ENCODE measurements at regions not wholly inside any gene's neighbourhood (a gene's known extent, or its start where the extent isn't known, plus 50 kb on each side); places are given as distances from the start of the nearest gene placed in this dataset.
A peak's percentile ranks its signal among the peaks of the same experiment; 100 is the strongest.

DNA sequence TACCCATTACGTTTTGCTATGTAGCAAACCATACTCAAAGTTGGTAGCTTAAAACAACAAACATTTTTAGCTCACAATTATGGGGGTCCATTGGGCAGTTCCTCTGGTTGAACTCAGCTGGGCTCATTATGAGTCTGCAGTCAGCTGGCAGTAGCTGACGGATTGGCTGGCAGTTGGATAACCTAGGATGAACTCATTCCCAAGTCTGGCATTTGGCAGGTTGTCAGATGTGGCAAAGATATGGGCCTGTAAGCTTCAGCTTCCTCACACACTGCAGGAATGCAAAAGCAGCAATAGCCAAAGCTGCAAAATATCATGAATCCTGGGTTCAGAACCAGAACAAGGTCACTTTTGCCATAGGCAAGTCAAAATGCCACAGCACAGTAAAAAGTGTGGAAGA is 412.2 kb upstream of the SORCS1 start:
- ATAC-seq (ENCODE audit: low read depth in 2 of 2) (no peak), DNase-seq (no peak)
- Mint-ChIP-seq H3K4me1 (no peaks in the 10 kb centered on the region), H3K27ac (peak overlapping the region in 1 of 6 donors; percentile 38), H3K27me3 (peaks cover 0 to 5% (median 0%) of the 10 kb centered on the region in 3 donors), H3K9me3 (peaks cover 0 to 6% (median 0%) of the 10 kb centered on the region in 7 donors), H3K4me3 (no peak overlapping the region), H3K36me3 (no peaks in the 10 kb centered on the region)

GRCh38 chr10:107565014-107565413 is 400.5 kb upstream of the SORCS1 start:
- ATAC-seq (ENCODE audit: low read depth in 2 of 2), result no peak
- H3K9me3 Mint-ChIP-seq, result peaks cover 4 to 30% (median 11%) of the 10 kb centered on the region in 7 donors
- no peak for DNase-seq
- H3K27me3 Mint-ChIP-seq, result no peaks in the 10 kb centered on the region
- H3K27ac Mint-ChIP-seq, result no peak overlapping the region
- H3K36me3 Mint-ChIP-seq, result no peaks in the 10 kb centered on the region
- no peak overlapping the region for H3K4me3 Mint-ChIP-seq
- no peaks in the 10 kb centered on the region for H3K4me1 Mint-ChIP-seq

- no peak overlapping the region for H3K27ac Mint-ChIP-seq
- peaks cover 0 to 2% (median 0%) of the 10 kb centered on the region in 3 donors for H3K4me1 Mint-ChIP-seq
- no peak for DNase-seq
- H3K9me3 Mint-ChIP-seq, result peaks cover 3 to 25% (median 5%) of the 10 kb centered on the region in 7 donors
- H3K36me3 Mint-ChIP-seq, result no peaks in the 10 kb centered on the region
- H3K4me3 Mint-ChIP-seq, result no peak overlapping the region
- ATAC-seq (ENCODE audit: low read depth in 2 of 2), result no peak
- no peaks in the 10 kb centered on the region for H3K27me3 Mint-ChIP-seq
Observed at GRCh38 chr10:107561136-107561650, 396.7 kb upstream of the SORCS1 start.

GRCh38 chr10:107557916-107558315 is 393.4 kb upstream of the SORCS1 start:
- H3K9me3 Mint-ChIP-seq, result peaks cover 0 to 12% (median 3%) of the 10 kb centered on the region in 7 donors
- H3K27me3 Mint-ChIP-seq, result no peaks in the 10 kb centered on the region
- H3K36me3 Mint-ChIP-seq, result no peaks in the 10 kb centered on the region
- DNase-seq, result no peak
- H3K4me1 Mint-ChIP-seq, result peaks cover 4 to 26% (median 14%) of the 10 kb centered on the region in 3 donors
- no peak overlapping the region for H3K27ac Mint-ChIP-seq
- no peak overlapping the region for H3K4me3 Mint-ChIP-seq
- ATAC-seq (ENCODE audit: low read depth in 2 of 2), result no peak

GRCh38 chr10:107554333-107554732 is 389.8 kb upstream of the SORCS1 start:
- Mint-ChIP-seq H3K4me3 (peak overlapping the region in 5 of 8 donors; percentile 1 to 77 (median 40)), H3K4me1 (peaks cover 4 to 26% (median 14%) of the 10 kb centered on the region in 3 donors), H3K9me3 (peaks cover 3 to 24% (median 5%) of the 10 kb centered on the region in 7 donors), H3K27me3 (no peaks in the 10 kb centered on the region), H3K27ac (peak overlapping the region in 1 of 6 donors; percentile 48), H3K36me3 (no peaks in the 10 kb centered on the region)
- DNase-seq, result no peak
- peak in 1 of 2 donors; percentile 61 for ATAC-seq (ENCODE audit: low read depth in 2 of 2)

DNA sequence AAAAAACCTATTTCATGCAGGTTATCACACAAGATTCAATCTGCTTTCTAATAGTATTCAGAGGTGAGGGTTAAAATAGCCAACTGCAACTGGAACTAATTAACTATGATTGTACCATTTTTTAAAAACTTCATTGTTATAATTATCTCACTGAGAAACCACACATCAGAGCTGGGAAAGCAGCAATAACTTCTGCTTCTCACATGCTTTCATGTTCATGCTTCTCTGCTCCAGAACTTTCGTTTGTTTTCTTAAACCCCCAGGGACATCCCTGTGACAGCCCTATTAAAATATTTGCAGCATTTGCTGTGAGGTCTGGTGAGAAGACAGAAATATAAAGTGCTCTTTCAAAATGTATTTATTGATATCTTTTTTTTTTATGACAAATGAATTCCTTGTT is 389.0 kb upstream of the SORCS1 start:
- Mint-ChIP-seq H3K27me3 (no peaks in the 10 kb centered on the region), H3K4me1 (peaks cover 4 to 26% (median 14%) of the 10 kb centered on the region in 3 donors), H3K36me3 (no peaks in the 10 kb centered on the region), H3K4me3 (peak overlapping the region in 1 of 8 donors; percentile 1), H3K27ac (peak overlapping the region in 1 of 6 donors; percentile 11), H3K9me3 (peaks cover 2 to 28% (median 6%) of the 10 kb centered on the region in 7 donors)
- peak; percentile 66 to 85 for ATAC-seq (ENCODE audit: low read depth in 2 of 2)
- DNase-seq, result peak; percentile 20

DNA sequence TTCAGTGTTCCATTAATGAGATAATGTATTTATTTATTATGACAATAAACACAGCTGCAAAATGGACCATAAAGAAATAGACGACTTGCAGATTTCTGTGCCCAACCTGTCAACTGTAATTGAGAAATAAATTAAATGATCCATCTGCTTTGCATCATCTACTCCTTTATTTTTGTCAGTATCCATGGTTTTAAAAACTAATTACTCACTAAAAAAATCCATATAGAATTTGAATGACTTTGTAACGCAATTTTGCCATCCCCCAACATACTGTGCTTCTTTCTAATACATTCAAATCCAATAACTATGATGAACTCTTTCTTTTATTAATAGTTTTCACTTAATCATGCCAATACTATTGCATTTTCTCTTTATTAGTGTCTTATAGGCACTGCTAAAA is 388.5 kb upstream of the SORCS1 start:
- Mint-ChIP-seq H3K27ac (peak overlapping the region in 1 of 6 donors; percentile 11), H3K36me3 (no peaks in the 10 kb centered on the region), H3K4me3 (no peak overlapping the region), H3K27me3 (no peaks in the 10 kb centered on the region), H3K9me3 (peaks cover 2 to 33% (median 6%) of the 10 kb centered on the region in 7 donors), H3K4me1 (peaks cover 4 to 26% (median 14%) of the 10 kb centered on the region in 3 donors)
- DNase-seq (no peak), ATAC-seq (ENCODE audit: low read depth in 2 of 2) (no peak)

DNA sequence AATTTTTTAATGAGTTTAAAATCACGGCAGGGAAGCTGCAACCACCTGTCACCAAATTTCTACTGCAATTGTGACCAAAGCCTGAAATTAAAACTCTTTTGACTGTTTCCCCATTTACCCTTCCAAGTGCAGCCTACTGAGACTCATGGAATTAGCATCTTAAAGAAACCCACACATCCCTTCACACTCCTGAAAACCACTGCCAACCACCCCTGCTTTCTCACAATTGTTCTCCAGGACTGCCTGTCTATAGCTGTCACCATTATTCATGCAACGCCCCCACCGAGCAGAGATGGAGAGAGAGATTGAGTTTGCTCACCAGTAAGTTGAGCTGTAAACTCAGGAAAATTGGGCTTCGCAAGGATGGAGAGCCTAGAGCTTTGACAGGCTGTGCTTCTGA is 383.8 kb upstream of the SORCS1 start:
- no peaks in the 10 kb centered on the region for H3K27me3 Mint-ChIP-seq
- ATAC-seq (ENCODE audit: low read depth in 2 of 2), result no peak
- no peak for DNase-seq
- peaks cover 0 to 21% (median 6%) of the 10 kb centered on the region in 7 donors for H3K9me3 Mint-ChIP-seq
- H3K27ac Mint-ChIP-seq, result no peak overlapping the region
- H3K36me3 Mint-ChIP-seq, result no peaks in the 10 kb centered on the region
- peaks cover 0 to 4% (median 0%) of the 10 kb centered on the region in 3 donors for H3K4me1 Mint-ChIP-seq
- H3K4me3 Mint-ChIP-seq, result no peak overlapping the region

GRCh38 chr10:107546986-107547385 is 382.5 kb upstream of the SORCS1 start:
- H3K4me3 Mint-ChIP-seq, result no peak overlapping the region
- ATAC-seq (ENCODE audit: low read depth in 2 of 2), result no peak
- no peak for DNase-seq
- H3K4me1 Mint-ChIP-seq, result no peaks in the 10 kb centered on the region
- no peak overlapping the region for H3K27ac Mint-ChIP-seq
- H3K27me3 Mint-ChIP-seq, result no peaks in the 10 kb centered on the region
- peaks cover 0 to 21% (median 6%) of the 10 kb centered on the region in 7 donors for H3K9me3 Mint-ChIP-seq
- H3K36me3 Mint-ChIP-seq, result no peaks in the 10 kb centered on the region

DNA sequence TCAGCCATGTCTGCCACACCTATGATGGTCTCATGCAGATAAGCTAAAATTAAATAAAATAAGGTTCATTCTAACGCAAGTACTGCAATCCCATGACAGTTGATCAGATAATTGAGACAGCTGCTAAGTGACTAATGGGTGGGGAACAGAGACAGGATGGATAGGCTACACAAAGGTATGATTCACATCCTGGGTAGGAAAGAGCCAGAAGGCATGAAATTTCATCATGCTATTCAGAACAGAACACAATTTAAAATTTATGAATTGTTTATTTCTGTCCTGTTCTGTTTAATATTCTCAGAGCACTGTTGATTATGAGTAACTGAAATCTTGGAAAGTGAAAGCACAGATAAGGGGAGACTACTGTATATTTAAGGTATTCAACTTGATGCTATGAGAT is 381.8 kb upstream of the SORCS1 start:
- ATAC-seq (ENCODE audit: low read depth in 2 of 2) (no peak), DNase-seq (no peak)
- Mint-ChIP-seq H3K4me3 (no peak overlapping the region), H3K9me3 (peaks cover 0 to 21% (median 6%) of the 10 kb centered on the region in 7 donors), H3K36me3 (no peaks in the 10 kb centered on the region), H3K27me3 (no peaks in the 10 kb centered on the region), H3K27ac (no peak overlapping the region), H3K4me1 (no peaks in the 10 kb centered on the region)

- ATAC-seq (ENCODE audit: low read depth in 2 of 2) (no peak), DNase-seq (no peak)
- Mint-ChIP-seq H3K36me3 (no peaks in the 10 kb centered on the region), H3K27me3 (no peaks in the 10 kb centered on the region), H3K4me1 (no peaks in the 10 kb centered on the region), H3K9me3 (peaks cover 0 to 21% (median 6%) of the 10 kb centered on the region in 7 donors), H3K27ac (no peak overlapping the region), H3K4me3 (no peak overlapping the region)
Observed at GRCh38 chr10:107545717-107546116, 381.2 kb upstream of the SORCS1 start.

DNA sequence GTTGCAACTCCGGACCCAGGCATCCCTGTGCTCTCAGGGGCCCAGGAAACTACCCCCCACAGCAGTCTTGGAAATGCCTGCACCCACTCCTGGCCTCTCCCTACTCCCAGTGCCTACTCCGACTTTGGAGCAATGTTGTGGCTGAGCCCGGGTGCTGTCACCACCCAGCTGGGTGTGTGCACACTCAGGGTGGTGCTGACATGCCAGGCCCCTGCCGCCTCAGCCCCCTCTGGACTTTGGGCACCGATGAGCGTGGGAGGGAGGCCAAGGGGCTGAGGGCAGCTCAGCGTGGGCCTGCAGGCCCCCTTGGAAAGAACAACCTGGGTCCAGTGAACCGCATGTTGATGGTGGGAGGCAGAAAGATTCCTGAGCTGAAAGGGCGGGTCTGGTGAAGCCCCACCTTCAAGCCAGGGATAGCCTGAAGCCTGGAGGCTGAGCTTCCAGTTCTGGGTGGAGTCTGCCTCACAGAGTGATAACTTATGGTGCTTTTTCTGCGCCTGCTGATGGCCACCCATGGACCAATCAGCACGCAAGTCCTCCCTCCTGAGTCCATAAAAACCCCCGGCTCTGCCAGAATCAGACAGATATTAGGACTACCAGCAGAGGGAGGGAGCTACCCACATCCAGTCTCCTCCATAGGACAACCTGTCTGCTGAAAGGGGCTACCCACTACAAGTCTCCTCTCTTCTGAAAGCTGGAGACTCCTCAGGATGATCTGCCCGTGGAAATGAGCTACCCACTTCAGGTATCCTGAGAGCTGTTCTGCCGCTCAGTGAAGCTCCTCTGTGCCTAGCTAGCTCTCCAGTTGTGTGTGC is 380.4 kb upstream of the SORCS1 start:
- ATAC-seq (ENCODE audit: low read depth in 2 of 2), result no peak
- Mint-ChIP-seq H3K27me3 (no peaks in the 10 kb centered on the region), H3K4me1 (peaks cover 0 to 4% (median 0%) of the 10 kb centered on the region in 3 donors), H3K9me3 (peaks cover 0 to 15% (median 3%) of the 10 kb centered on the region in 7 donors), H3K27ac (peak overlapping the region in 1 of 6 donors; percentile 59), H3K4me3 (no peak overlapping the region), H3K36me3 (no peaks in the 10 kb centered on the region)
- no peak for DNase-seq

DNA sequence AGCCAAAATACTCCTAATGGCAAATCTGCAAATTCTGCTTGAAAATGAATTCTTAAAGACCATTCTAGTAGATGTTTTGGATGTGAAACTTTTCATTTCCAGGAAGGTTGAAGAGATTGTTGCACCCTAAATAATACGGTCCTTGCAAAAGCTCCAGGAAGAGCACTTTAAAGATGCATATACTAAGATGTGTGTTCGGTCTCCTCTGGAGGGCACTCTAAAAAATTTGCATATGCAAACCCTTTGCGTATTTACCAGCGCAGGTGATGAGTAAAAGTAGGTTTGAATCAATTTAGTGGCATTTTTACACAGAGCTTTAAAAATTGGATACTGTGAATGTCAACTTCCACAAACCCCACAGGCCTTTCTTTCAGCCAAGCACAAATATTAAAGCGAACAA is 378.1 kb upstream of the SORCS1 start:
- Mint-ChIP-seq H3K27ac (no peak overlapping the region), H3K36me3 (no peaks in the 10 kb centered on the region), H3K4me1 (peaks cover 0 to 4% (median 0%) of the 10 kb centered on the region in 3 donors), H3K9me3 (peaks cover 0 to 21% (median 0%) of the 10 kb centered on the region in 7 donors), H3K4me3 (no peak overlapping the region), H3K27me3 (no peaks in the 10 kb centered on the region)
- ATAC-seq (ENCODE audit: low read depth in 2 of 2), result no peak
- DNase-seq, result no peak

GRCh38 chr10:107542016-107542415 is 377.5 kb upstream of the SORCS1 start:
- ATAC-seq (ENCODE audit: low read depth in 2 of 2) (no peak), DNase-seq (no peak)
- Mint-ChIP-seq H3K9me3 (peaks cover 0 to 23% (median 0%) of the 10 kb centered on the region in 7 donors), H3K36me3 (no peaks in the 10 kb centered on the region), H3K4me3 (no peak overlapping the region), H3K27ac (no peak overlapping the region), H3K27me3 (no peaks in the 10 kb centered on the region), H3K4me1 (peaks cover 0 to 4% (median 0%) of the 10 kb centered on the region in 3 donors)

Data from naive B cell (primary cell).